ENCODE measurements at regions not wholly inside any gene's neighbourhood (a gene's known extent, or its start where the extent isn't known, plus 50 kb on each side); places are given as distances from the start of the nearest gene placed in this dataset.

DNA sequence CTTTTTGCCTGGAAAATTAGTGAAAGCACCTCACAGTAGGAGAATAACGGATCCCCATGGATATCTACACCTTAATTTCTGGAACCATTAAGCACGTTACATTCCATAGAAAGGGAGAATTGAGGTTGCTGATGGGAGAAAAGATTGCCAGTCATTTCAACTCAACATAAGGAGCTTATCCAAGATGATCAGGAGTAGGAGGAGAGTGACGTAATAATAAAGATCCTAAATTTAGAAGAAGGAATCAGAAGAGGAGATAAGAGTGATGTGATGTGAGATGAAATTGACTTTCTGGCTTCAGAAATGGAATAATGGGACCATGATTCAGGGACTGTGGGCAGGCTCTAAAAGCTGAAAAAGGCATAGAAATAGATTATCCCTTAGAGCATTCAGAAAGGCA lies 1017.8 kb upstream of the CHAC2 start:
- no peak for TF ChIP-seq TAF1 (IDR thresholded peaks at IDR 0.05; ENCODE audit: borderline replicate concordance, insufficient read depth, low read length)
- no peak for TF ChIP-seq POLR2AphosphoS5 (IDR thresholded peaks at IDR 0.05; ENCODE audit: low read depth, low read length)
- TF ChIP-seq FOXP2 (optimal IDR thresholded peaks at IDR 0.05; ENCODE audit: borderline replicate concordance, extremely low read depth, extremely low read length, insufficient read depth), result no peak
- TF ChIP-seq SIN3A (IDR thresholded peaks at IDR 0.05; ENCODE audit: borderline replicate concordance, insufficient read depth, low read length), result no peak
- TF ChIP-seq, protein P1, sequence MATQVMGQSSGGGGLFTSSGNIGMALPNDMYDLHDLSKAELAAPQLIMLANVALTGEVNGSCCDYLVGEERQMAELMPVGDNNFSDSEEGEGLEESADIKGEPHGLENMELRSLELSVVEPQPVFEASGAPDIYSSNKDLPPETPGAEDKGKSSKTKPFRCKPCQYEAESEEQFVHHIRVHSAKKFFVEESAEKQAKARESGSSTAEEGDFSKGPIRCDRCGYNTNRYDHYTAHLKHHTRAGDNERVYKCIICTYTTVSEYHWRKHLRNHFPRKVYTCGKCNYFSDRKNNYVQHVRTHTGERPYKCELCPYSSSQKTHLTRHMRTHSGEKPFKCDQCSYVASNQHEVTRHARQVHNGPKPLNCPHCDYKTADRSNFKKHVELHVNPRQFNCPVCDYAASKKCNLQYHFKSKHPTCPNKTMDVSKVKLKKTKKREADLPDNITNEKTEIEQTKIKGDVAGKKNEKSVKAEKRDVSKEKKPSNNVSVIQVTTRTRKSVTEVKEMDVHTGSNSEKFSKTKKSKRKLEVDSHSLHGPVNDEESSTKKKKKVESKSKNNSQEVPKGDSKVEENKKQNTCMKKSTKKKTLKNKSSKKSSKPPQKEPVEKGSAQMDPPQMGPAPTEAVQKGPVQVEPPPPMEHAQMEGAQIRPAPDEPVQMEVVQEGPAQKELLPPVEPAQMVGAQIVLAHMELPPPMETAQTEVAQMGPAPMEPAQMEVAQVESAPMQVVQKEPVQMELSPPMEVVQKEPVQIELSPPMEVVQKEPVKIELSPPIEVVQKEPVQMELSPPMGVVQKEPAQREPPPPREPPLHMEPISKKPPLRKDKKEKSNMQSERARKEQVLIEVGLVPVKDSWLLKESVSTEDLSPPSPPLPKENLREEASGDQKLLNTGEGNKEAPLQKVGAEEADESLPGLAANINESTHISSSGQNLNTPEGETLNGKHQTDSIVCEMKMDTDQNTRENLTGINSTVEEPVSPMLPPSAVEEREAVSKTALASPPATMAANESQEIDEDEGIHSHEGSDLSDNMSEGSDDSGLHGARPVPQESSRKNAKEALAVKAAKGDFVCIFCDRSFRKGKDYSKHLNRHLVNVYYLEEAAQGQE (IDR thresholded peaks at IDR 0.05; ENCODE audit: insufficient read depth in 1 of 2, low read depth in 2 of 2, low read length in 2 of 2), result no peak

GRCh38 chr2:52745144-52745543 lies 1022.5 kb upstream of the CHAC2 start:
- TF ChIP-seq FOXP2 (optimal IDR thresholded peaks at IDR 0.05; ENCODE audit: borderline replicate concordance, extremely low read depth, extremely low read length, insufficient read depth), result no peak
- TF ChIP-seq POLR2AphosphoS5 (IDR thresholded peaks at IDR 0.05; ENCODE audit: low read depth, low read length), result no peak
- no peak for TF ChIP-seq SIN3A (IDR thresholded peaks at IDR 0.05; ENCODE audit: borderline replicate concordance, insufficient read depth, low read length)
- no peak for TF ChIP-seq TAF1 (IDR thresholded peaks at IDR 0.05; ENCODE audit: borderline replicate concordance, insufficient read depth, low read length)

- TF ChIP-seq POLR2AphosphoS5 (IDR thresholded peaks at IDR 0.05; ENCODE audit: low read depth, low read length) (no peak), TAF1 (IDR thresholded peaks at IDR 0.05; ENCODE audit: borderline replicate concordance, insufficient read depth, low read length) (no peak), FOXP2 (optimal IDR thresholded peaks at IDR 0.05; ENCODE audit: borderline replicate concordance, extremely low read depth, extremely low read length, insufficient read depth) (no peak), SIN3A (IDR thresholded peaks at IDR 0.05; ENCODE audit: borderline replicate concordance, insufficient read depth, low read length) (no peak)
- TF ChIP-seq, protein P1 (IDR thresholded peaks at IDR 0.05; ENCODE audit: insufficient read depth in 1 of 2, low read depth in 2 of 2, low read length in 2 of 2), result no peak
Measured at GRCh38 chr2:52732849-52733395, 1034.7 kb upstream of the CHAC2 start.

DNA sequence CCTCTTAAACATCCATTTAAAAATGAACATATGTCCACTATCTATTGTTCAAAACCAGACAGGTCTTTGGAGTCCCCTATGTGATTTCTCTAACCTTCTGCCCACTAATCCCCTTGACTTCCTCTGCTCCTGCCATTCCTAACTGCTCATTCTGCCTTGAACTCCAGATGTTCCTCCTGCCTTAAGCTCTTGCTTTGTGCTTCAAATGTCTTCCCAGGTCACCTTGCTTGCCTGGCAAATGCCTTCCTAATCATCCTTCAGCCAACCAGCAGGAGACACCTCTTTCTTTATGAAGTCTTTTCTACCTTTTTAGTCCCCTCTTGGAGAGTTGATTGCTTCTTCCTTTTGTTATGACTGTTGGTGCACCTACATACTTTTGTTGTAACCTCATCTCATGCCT lies 1043.0 kb upstream of the CHAC2 start:
- TF ChIP-seq TAF1 (IDR thresholded peaks at IDR 0.05; ENCODE audit: borderline replicate concordance, insufficient read depth, low read length) (no peak), SIN3A (IDR thresholded peaks at IDR 0.05; ENCODE audit: borderline replicate concordance, insufficient read depth, low read length) (no peak), POLR2AphosphoS5 (IDR thresholded peaks at IDR 0.05; ENCODE audit: low read depth, low read length) (no peak), FOXP2 (optimal IDR thresholded peaks at IDR 0.05; ENCODE audit: borderline replicate concordance, extremely low read depth, extremely low read length, insufficient read depth) (no peak)
- TF ChIP-seq, protein P1 (IDR thresholded peaks at IDR 0.05; ENCODE audit: insufficient read depth in 1 of 2, low read depth in 2 of 2, low read length in 2 of 2), result no peak

DNA sequence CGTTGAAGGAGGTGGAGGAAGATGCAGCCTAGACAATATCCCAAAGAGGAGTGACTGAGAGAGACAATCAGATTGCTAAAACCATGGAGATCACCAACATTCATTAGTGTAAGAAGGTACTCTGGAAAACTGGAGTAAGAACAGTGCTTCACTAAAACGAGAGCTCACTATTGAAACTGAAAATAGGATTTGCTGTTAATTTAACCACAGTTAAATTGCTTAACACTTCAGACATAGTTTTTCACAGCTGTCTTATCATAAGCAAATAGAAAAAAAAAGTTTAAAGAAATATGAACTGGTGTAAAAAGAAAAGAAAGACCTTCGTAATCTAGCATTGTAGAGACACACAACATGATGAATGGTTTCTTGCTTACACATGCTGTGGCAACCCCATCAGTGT lies 1049.8 kb upstream of the CHAC2 start:
- TF ChIP-seq FOXP2 (optimal IDR thresholded peaks at IDR 0.05; ENCODE audit: borderline replicate concordance, extremely low read depth, extremely low read length, insufficient read depth) (no peak), SIN3A (IDR thresholded peaks at IDR 0.05; ENCODE audit: borderline replicate concordance, insufficient read depth, low read length) (no peak), POLR2AphosphoS5 (IDR thresholded peaks at IDR 0.05; ENCODE audit: low read depth, low read length) (no peak), TAF1 (IDR thresholded peaks at IDR 0.05; ENCODE audit: borderline replicate concordance, insufficient read depth, low read length) (no peak)
- TF ChIP-seq, protein P1 (IDR thresholded peaks at IDR 0.05; ENCODE audit: insufficient read depth in 1 of 2, low read depth in 2 of 2, low read length in 2 of 2), result no peak

Measured in PFSK-1 (cell line).